ENCODE measurements at regions not wholly inside any gene's neighbourhood (a gene's known extent, or its start where the extent isn't known, plus 50 kb on each side); places are given as distances from the start of the nearest gene placed in this dataset.

DNA sequence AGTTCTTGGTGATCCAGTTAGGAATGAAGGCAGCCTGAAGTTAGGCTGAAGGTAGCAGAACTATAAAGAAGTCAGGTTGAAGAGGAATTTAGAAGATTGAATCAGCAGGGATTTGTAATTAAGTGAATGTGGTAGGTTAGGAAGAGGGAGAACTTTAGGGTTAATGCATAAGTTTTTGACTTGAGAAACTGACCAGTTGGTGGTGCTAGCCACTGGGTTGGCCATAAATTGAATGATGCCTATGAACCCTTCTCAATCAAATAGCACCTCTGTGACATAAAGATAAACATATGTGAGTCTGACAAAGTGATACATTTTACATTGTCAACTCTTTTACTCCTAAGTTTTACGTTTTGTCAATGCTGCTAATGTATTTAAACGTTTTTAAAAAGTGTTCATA, 290.6 kb upstream of the NAV3 start:
- 35 to 52% (median 38%) methylated on average over 2 of the region's 2 CpGs for whole genome bisulfite sequencing, 4 donors
- intact Hi-C loops (cut with DNase I) = no loop called here
- H3K4me3 ChIP-seq = no peak overlapping the region
- no peaks in the 10 kb centered on the region for H3K36me3 ChIP-seq (replicated peaks in 1 of 2)
- H3K27me3 ChIP-seq = no peaks in the 10 kb centered on the region
- DNase-seq = no peak
- no peaks in the 10 kb centered on the region for H3K4me1 ChIP-seq (replicated peaks in 1 of 2)
- no peak overlapping the region for H3K27ac ChIP-seq
- TF ChIP-seq POLR2A (IDR thresholded peaks at IDR 0.05) = no peak
- TF ChIP-seq, protein P1, sequence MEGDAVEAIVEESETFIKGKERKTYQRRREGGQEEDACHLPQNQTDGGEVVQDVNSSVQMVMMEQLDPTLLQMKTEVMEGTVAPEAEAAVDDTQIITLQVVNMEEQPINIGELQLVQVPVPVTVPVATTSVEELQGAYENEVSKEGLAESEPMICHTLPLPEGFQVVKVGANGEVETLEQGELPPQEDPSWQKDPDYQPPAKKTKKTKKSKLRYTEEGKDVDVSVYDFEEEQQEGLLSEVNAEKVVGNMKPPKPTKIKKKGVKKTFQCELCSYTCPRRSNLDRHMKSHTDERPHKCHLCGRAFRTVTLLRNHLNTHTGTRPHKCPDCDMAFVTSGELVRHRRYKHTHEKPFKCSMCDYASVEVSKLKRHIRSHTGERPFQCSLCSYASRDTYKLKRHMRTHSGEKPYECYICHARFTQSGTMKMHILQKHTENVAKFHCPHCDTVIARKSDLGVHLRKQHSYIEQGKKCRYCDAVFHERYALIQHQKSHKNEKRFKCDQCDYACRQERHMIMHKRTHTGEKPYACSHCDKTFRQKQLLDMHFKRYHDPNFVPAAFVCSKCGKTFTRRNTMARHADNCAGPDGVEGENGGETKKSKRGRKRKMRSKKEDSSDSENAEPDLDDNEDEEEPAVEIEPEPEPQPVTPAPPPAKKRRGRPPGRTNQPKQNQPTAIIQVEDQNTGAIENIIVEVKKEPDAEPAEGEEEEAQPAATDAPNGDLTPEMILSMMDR (IDR thresholded peaks at IDR 0.05) = no peak
- no peaks in the 10 kb centered on the region for H3K9me3 ChIP-seq (replicated peaks in 1 of 3)

DNA sequence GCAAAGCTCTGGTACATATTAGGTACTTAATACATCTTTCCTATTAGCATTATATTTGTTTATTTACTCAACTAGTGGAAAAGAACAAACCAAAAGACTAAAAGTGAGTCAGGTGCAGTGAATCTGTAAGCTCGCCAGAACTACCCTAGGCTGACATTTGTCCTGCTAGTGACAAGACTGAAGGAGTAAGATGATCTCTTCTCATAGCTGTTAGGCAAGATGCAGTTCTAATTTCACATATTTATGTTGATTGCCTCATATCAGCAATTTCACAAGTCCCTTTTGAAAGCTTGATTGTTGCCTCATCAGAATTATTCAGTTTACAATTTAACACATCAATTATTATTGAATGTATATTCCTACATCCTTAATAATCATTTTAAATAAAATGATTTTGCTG, 293.0 kb upstream of the NAV3 start:
- intact Hi-C loops (cut with DNase I) = no loop called here
- Histone ChIP-seq H3K27me3 (no peaks in the 10 kb centered on the region), H3K27ac (no peak overlapping the region), H3K9me3 (replicated peaks in 1 of 3) (no peaks in the 10 kb centered on the region), H3K36me3 (replicated peaks in 1 of 2) (no peaks in the 10 kb centered on the region), H3K4me3 (no peak overlapping the region), H3K4me1 (replicated peaks in 1 of 2) (no peaks in the 10 kb centered on the region)
- DNase-seq = no peak
- 58 to 83% (median 70%) methylated on average over 1 of the region's 1 CpG for WGBS, 4 donors
- TF ChIP-seq POLR2A (IDR thresholded peaks at IDR 0.05) = no peak
- TF ChIP-seq, protein P1 (IDR thresholded peaks at IDR 0.05) = no peak

DNA sequence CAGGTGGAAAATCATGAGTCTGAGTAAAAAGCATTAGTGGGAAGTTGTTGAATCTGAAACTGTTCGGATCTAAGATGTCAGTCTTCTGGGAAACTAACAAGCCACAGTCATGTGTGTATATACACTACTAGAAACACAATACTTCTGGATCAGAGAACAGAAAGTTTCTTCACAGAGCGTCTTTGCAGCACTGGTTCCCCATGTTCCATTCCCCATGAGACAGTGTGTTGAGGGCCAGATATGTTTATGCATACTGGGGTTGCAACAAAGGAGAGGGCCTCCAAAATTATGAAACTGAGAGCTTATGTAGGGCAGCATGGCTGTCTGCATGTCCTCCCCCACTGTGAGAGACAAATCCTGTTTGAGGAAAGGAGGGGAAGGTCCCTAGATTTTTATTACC, 295.0 kb upstream of the NAV3 start:
- Histone ChIP-seq H3K4me1 (replicated peaks in 1 of 2) (no peaks in the 10 kb centered on the region), H3K4me3 (no peak overlapping the region), H3K9me3 (replicated peaks in 1 of 3) (no peaks in the 10 kb centered on the region), H3K27me3 (no peaks in the 10 kb centered on the region), H3K36me3 (replicated peaks in 1 of 2) (no peaks in the 10 kb centered on the region), H3K27ac (no peak overlapping the region)
- intact Hi-C loops (cut with DNase I) = no loop called here
- 62 to 77% (median 69%) methylated on average over 2 of the region's 2 CpGs for WGBS, 4 donors
- TF ChIP-seq, protein P1 (IDR thresholded peaks at IDR 0.05) = no peak
- TF ChIP-seq POLR2A (IDR thresholded peaks at IDR 0.05) = no peak
- DNase-seq = no peak

DNA sequence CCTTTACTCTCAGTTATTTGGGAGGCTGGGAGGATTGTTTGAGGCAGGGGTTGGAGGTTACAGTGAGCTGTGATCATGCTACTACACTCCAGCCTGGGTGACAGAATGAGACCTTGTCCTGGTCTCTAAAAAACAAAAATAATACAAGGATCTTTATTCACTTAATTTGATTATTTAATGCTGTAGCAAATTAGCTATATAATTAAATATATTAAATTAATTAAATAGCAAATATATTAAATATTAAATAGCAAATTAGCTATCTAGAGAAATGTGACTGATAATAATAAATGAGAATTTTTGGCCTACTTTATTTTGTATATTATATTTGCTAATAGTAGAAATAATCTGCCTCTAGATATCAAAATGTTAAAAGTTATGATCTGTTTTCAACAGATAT, 298.8 kb upstream of the NAV3 start:
- Histone ChIP-seq H3K36me3 (replicated peaks in 1 of 2) (no peaks in the 10 kb centered on the region), H3K9me3 (replicated peaks in 1 of 3) (no peaks in the 10 kb centered on the region), H3K4me3 (no peak overlapping the region), H3K27me3 (no peaks in the 10 kb centered on the region), H3K4me1 (replicated peaks in 1 of 2) (no peaks in the 10 kb centered on the region), H3K27ac (no peak overlapping the region)
- intact Hi-C loops (cut with DNase I) = no loop called here
- no peak for DNase-seq
- no peak for TF ChIP-seq POLR2A (IDR thresholded peaks at IDR 0.05)
- TF ChIP-seq, protein P1 (IDR thresholded peaks at IDR 0.05) = no peak

Measured in adrenal gland (tissue), 9 donors.